Nucleus accumbens (tissue), 56 donors: ENCODE measurements at regions not wholly inside any gene's neighbourhood (a gene's known extent, or its start where the extent isn't known, plus 50 kb on each side); places are given as distances from the start of the nearest gene placed in this dataset.
"Not testable (repeated sequence)": the region's sequence is repeated elsewhere in the genome, so short reads cannot be mapped to it uniquely, and the experiment has no call there.

Source experiments
- DNase-seq, 56 donors: peaks; one replicate each; lab custom pipeline; 2025; lab: John Stamatoyannopoulos, UW

- DNase-seq = no peak
These were observed 205.5 kb downstream of the NPR3 start for GRCh38 chr5:32916648-32917047.

- no peak for DNase-seq
These were observed 217.6 kb downstream of the NPR3 start for GRCh38 chr5:32928761-32929160.

- not testable (repeated sequence) for DNase-seq
These were observed 220.3 kb downstream of the NPR3 start for GRCh38 chr5:32931438-32931837.

- no peak for DNase-seq
These were observed 221.3 kb downstream of the NPR3 start for GRCh38 chr5:32932241-32932935.

- no peak for DNase-seq
These were observed 222.6 kb downstream of the NPR3 start for GRCh38 chr5:32933692-32934091.

- DNase-seq = no peak
These were observed 223.4 kb downstream of the NPR3 start for GRCh38 chr5:32934529-32934928.

GRCh38 chr5:32935283-32935682, 224.2 kb downstream of the NPR3 start:
- DNase-seq = no peak

GRCh38 chr5:32936329-32936728, 225.2 kb downstream of the NPR3 start:
- DNase-seq = no peak

GRCh38 chr5:32942225-32942989, 231.3 kb downstream of the NPR3 start:
- DNase-seq = no peak

GRCh38 chr5:32949286-32949970, 238.3 kb downstream of the NPR3 start:
- DNase-seq = no peak

GRCh38 chr5:32951003-32951402, 239.9 kb downstream of the NPR3 start:
- DNase-seq = no peak

GRCh38 chr5:32951878-32952277, 240.8 kb downstream of the NPR3 start:
- no peak for DNase-seq

GRCh38 chr5:32952421-32952820, 241.3 kb downstream of the NPR3 start:
- not testable (repeated sequence) for DNase-seq

- no peak for DNase-seq
These were observed 242.6 kb downstream of the NPR3 start for GRCh38 chr5:32953694-32954093.

GRCh38 chr5:32955814-32956213, 244.7 kb downstream of the NPR3 start:
- no peak for DNase-seq

- DNase-seq = no peak
These were observed 249.4 kb downstream of the NPR3 start for GRCh38 chr5:32960340-32961058.

GRCh38 chr5:32961059-32961415, 249.9 kb downstream of the NPR3 start:
- DNase-seq = no peak

- no peak for DNase-seq
These were observed 253.1 kb downstream of the NPR3 start for GRCh38 chr5:32964261-32964660.

- no peak for DNase-seq
These were observed 262.5 kb downstream of the NPR3 start for GRCh38 chr5:32973646-32974045.

GRCh38 chr5:32975656-32976375, 264.7 kb downstream of the NPR3 start:
- no peak for DNase-seq
